Hepatocyte (in vitro differentiated cells): ENCODE measurements at regions not wholly inside any gene's neighbourhood (a gene's known extent, or its start where the extent isn't known, plus 50 kb on each side); places are given as distances from the start of the nearest gene placed in this dataset.

ENCODE experiments used
- EZH2 ChIP-seq: fragments of 200-600 bp; sonication (generic); IDR thresholded peaks from 2 replicates; pipeline ENCODE4 v1.6.1; 2016; ENCODE audit warnings: antibody characterized with exemption, mild to moderate bottlenecking, borderline replicate concordance
- EZH2phosphoT487 ChIP-seq: fragments of 200-600 bp; sonication (generic); IDR thresholded peaks from one replicate; pipeline ENCODE4 v1.6.1; 2018; ENCODE audit warnings: antibody characterized with exemption, mild to moderate bottlenecking, low read depth, moderate library complexity; ENCODE audit not compliant: unreplicated experiment, severe bottlenecking
- TF ChIP-seq, protein P1 (sequence below): fragments of 200-600 bp; sonication (generic); IDR thresholded peaks from 2 replicates; pipeline ENCODE4 v1.5.1; 2016; ENCODE audit warnings: antibody characterized with exemption, mild to moderate bottlenecking; ENCODE audit not compliant: poor library complexity

- TF ChIP-seq, protein P1, sequence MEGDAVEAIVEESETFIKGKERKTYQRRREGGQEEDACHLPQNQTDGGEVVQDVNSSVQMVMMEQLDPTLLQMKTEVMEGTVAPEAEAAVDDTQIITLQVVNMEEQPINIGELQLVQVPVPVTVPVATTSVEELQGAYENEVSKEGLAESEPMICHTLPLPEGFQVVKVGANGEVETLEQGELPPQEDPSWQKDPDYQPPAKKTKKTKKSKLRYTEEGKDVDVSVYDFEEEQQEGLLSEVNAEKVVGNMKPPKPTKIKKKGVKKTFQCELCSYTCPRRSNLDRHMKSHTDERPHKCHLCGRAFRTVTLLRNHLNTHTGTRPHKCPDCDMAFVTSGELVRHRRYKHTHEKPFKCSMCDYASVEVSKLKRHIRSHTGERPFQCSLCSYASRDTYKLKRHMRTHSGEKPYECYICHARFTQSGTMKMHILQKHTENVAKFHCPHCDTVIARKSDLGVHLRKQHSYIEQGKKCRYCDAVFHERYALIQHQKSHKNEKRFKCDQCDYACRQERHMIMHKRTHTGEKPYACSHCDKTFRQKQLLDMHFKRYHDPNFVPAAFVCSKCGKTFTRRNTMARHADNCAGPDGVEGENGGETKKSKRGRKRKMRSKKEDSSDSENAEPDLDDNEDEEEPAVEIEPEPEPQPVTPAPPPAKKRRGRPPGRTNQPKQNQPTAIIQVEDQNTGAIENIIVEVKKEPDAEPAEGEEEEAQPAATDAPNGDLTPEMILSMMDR: no peak
- no peak for TF ChIP-seq EZH2
- TF ChIP-seq EZH2phosphoT487: no peak
Observed at GRCh38 chr3:191804935-191805334, 344.0 kb downstream of the PYDC2 start.
